ENCODE measurements at regions not wholly inside any gene's neighbourhood (a gene's known extent, or its start where the extent isn't known, plus 50 kb on each side); places are given as distances from the start of the nearest gene placed in this dataset.

DNA sequence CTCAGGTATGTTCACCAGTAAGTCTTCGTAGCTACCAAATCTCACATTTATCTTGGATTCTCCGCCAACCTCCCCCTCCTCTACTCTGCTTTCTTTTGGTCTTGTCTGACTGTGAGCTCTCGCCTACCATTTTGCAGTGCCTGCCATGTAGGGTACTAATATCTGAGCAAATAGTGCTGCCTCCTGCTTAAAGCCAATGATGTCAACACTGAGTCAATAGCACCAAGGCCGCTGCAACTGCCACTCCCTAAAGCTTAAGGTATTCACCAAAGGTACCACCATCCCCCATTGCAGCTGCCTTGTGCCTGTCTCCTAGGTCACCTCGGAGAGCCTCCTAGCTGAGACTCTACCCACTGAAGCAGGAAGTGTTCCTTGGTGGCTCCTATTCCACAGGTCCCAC lies 114.8 kb upstream of the FUT8 start:
- TF ChIP-seq CTCF (IDR thresholded peaks at IDR 0.05), result no peak
- TF ChIP-seq POLR2A (IDR thresholded peaks at IDR 0.05), result no peak
